ENCODE measurements at regions not wholly inside any gene's neighbourhood (a gene's known extent, or its start where the extent isn't known, plus 50 kb on each side); places are given as distances from the start of the nearest gene placed in this dataset.

DNA sequence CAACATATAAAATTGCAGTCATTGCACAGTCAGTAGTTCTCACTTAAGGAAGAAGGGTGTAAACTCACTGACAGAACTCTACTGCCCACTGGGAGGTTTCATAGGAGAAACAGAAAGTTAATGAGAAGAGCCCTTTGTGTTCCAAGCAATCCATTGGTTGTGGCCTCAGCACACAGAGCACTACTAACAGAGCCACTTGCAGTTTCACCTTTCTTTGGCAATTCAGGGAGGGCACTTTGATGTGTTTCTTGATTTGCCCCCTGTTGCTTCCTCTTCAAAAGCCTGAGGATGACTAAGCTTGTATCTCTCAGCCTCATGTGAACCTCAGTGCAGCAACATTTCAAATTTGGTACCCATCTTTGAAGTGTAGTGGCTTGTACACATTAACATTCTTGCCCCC, 409.4 kb downstream of the DMRTA1 start:
- TF ChIP-seq, protein P1, sequence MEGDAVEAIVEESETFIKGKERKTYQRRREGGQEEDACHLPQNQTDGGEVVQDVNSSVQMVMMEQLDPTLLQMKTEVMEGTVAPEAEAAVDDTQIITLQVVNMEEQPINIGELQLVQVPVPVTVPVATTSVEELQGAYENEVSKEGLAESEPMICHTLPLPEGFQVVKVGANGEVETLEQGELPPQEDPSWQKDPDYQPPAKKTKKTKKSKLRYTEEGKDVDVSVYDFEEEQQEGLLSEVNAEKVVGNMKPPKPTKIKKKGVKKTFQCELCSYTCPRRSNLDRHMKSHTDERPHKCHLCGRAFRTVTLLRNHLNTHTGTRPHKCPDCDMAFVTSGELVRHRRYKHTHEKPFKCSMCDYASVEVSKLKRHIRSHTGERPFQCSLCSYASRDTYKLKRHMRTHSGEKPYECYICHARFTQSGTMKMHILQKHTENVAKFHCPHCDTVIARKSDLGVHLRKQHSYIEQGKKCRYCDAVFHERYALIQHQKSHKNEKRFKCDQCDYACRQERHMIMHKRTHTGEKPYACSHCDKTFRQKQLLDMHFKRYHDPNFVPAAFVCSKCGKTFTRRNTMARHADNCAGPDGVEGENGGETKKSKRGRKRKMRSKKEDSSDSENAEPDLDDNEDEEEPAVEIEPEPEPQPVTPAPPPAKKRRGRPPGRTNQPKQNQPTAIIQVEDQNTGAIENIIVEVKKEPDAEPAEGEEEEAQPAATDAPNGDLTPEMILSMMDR (IDR thresholded peaks at IDR 0.05) = no peak
- TF ChIP-seq POLR2AphosphoS5 (IDR thresholded peaks at IDR 0.05) = no peak

Data from esophagus muscularis mucosa (tissue), 3 donors.